Activated CD8-positive, alpha-beta T cell treated with anti-CD3 and anti-CD28 coated beads for 36 hours (primary cell): ENCODE measurements at regions not wholly inside any gene's neighbourhood (a gene's known extent, or its start where the extent isn't known, plus 50 kb on each side); places are given as distances from the start of the nearest gene placed in this dataset.

ENCODE experiments used
- ATAC-seq: fragments of 200-7000 bp; cut with Tn5 transposase; one replicate; pipeline ENCODE4 v1.10.0; 2021; ENCODE audit warnings: mild to moderate bottlenecking, moderate library complexity
- CTCF ChIA-PET: fragments of 350-600 bp; sonication (Branson Sonifier 250); formaldehyde crosslinking; loops from one replicate; lab custom pipeline; 2021; ENCODE audit warnings: antibody characterized with exemption; lab: Charles Lee
- POLR2A ChIA-PET: fragments of 350-600 bp; sonication (Branson Sonifier 250); formaldehyde crosslinking; loops from one replicate; lab custom pipeline; 2021; ENCODE audit warnings: antibody characterized with exemption; lab: Charles Lee
- DNase-seq: peaks from one replicate; pipeline ENCODE4 v3.0.0-alpha.2; 2020
- H3K27ac Mint-ChIP-seq: one replicate; pipeline ENCODE4 v1.8.0; 2021; ENCODE audit warnings: mild to moderate bottlenecking, mixed read lengths
- H3K27me3 Mint-ChIP-seq: one replicate; pipeline ENCODE4 v1.8.0; 2021; ENCODE audit warnings: mixed read lengths
- H3K36me3 Mint-ChIP-seq: one replicate; pipeline ENCODE4 v1.8.0; 2021; ENCODE audit warnings: low read depth, mixed read lengths
- H3K4me1 Mint-ChIP-seq: one replicate; pipeline ENCODE4 v1.8.0; 2021; ENCODE audit warnings: low read depth, mixed read lengths
- H3K4me3 Mint-ChIP-seq: one replicate; pipeline ENCODE4 v1.8.0; 2021; ENCODE audit warnings: mild to moderate bottlenecking, moderate library complexity, mixed read lengths
- H3K9me3 Mint-ChIP-seq: one replicate; pipeline ENCODE4 v1.8.0; 2021; ENCODE audit warnings: mixed read lengths
- intact Hi-C: fragments of 100-400 bp; cut with micrococcal nuclease; formaldehyde crosslinking; loops from one replicate; pipeline ENCODE4 v1.10.0; 2022
- TF ChIP-seq, protein P1 (sequence below): fragments of 200-600 bp; IDR thresholded peaks from one replicate; pipeline ENCODE4 v1.8.0; 2022; ENCODE audit warnings: antibody characterized with exemption, mild to moderate bottlenecking

DNA sequence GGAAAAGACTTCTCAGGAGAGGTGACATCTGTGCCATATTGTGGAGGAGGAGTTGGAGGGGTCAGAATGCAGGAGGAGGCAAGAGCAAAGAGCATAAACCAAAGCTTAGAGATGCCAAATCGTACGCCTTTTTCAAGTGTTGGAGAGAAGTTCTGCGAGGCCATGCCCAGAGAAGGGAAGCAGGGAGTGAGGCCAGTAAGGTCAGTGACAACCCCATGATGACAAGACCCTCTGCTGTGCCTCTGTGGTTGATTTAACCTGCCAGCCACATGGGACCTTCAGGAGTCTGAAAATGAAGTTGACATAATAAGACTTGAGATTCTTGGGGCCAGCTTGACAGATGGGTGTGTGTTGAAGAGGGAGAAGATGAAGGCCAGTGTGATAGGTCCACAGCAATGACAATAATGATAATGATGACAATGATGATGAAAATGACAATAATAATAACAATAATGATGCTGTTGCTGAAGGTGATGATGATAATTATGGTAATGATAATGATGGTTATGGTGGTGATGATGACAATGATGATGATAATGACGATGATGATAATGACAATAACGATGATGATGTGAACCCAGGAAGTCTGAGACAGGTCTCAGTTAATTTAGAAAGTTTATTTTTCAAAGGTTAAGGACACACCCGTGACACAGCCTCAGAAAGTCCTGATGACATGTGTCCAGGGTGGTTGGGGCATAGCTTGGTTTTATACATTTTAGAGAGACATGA is 152.6 kb upstream of the B3GAT1 start:
- ChIA-PET CTCF (no interaction called here), POLR2A (no interaction called here)
- H3K4me1 Mint-ChIP-seq: no peaks in the 10 kb centered on the region
- peaks cover 5% of the 10 kb centered on the region for H3K27me3 Mint-ChIP-seq
- no peak overlapping the region for H3K27ac Mint-ChIP-seq
- DNase-seq: no peak
- ATAC-seq: no peak
- TF ChIP-seq, protein P1, sequence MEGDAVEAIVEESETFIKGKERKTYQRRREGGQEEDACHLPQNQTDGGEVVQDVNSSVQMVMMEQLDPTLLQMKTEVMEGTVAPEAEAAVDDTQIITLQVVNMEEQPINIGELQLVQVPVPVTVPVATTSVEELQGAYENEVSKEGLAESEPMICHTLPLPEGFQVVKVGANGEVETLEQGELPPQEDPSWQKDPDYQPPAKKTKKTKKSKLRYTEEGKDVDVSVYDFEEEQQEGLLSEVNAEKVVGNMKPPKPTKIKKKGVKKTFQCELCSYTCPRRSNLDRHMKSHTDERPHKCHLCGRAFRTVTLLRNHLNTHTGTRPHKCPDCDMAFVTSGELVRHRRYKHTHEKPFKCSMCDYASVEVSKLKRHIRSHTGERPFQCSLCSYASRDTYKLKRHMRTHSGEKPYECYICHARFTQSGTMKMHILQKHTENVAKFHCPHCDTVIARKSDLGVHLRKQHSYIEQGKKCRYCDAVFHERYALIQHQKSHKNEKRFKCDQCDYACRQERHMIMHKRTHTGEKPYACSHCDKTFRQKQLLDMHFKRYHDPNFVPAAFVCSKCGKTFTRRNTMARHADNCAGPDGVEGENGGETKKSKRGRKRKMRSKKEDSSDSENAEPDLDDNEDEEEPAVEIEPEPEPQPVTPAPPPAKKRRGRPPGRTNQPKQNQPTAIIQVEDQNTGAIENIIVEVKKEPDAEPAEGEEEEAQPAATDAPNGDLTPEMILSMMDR: no peak
- no peak overlapping the region for H3K4me3 Mint-ChIP-seq
- no peaks in the 10 kb centered on the region for H3K36me3 Mint-ChIP-seq
- no peaks in the 10 kb centered on the region for H3K9me3 Mint-ChIP-seq
- intact Hi-C loops: no loop called here

DNA sequence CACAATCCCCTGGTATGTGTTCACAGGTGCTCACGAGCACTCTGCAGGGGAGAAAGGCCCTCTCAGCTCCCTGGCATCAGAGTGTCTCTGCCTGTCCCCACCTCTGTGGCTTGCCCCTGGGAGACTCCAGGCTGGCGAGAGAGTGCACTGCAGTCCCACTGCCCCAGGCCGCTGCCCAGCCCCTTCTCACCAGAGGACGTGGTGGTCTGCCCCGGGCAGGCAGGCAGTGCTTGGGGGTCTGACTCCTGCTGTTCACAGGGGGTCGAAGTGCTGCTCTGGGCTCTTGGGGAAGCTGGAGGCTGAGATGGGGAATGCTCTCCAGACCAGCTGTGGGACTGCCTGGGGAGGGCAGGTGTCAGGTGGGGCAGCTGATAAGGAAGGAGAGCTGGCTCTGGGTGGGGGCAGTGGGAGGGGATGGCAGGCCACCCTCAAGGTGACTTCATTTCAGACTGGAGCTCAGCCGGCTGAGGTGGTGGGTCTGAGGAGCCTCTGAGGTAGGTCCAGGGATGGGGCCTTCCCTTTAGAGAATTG is 151.0 kb upstream of the B3GAT1 start:
- no peak overlapping the region for H3K27ac Mint-ChIP-seq
- no peaks in the 10 kb centered on the region for H3K4me1 Mint-ChIP-seq
- ChIA-PET POLR2A (no interaction called here), CTCF (no interaction called here)
- H3K4me3 Mint-ChIP-seq: no peak overlapping the region
- DNase-seq: no peak
- H3K36me3 Mint-ChIP-seq: no peaks in the 10 kb centered on the region
- intact Hi-C loops: no loop called here
- no peak for ATAC-seq
- H3K9me3 Mint-ChIP-seq: no peaks in the 10 kb centered on the region
- TF ChIP-seq, protein P1: no peak
- peaks cover 2% of the 10 kb centered on the region for H3K27me3 Mint-ChIP-seq

DNA sequence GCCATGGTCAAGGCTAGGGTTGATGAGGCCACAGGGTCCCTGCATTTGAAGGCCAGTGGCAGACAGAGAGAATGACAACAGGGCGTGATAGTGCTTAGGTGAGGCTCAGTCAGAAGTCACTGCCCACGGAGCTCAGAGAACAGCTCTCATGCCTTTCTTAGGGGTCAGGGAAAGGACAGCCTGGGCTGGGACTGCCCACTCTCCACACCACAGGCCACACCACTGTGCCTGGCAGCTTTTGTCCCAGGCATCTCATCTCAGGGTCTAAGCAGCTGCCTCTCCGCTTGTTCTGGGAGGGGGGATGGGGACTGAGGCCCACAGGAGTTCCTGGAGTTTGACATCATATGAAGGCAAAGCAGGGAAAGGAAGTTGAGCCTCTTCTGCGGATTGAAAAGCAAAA is 150.2 kb upstream of the B3GAT1 start:
- ChIA-PET CTCF (no interaction called here), POLR2A (no interaction called here)
- intact Hi-C loops: no loop called here

DNA sequence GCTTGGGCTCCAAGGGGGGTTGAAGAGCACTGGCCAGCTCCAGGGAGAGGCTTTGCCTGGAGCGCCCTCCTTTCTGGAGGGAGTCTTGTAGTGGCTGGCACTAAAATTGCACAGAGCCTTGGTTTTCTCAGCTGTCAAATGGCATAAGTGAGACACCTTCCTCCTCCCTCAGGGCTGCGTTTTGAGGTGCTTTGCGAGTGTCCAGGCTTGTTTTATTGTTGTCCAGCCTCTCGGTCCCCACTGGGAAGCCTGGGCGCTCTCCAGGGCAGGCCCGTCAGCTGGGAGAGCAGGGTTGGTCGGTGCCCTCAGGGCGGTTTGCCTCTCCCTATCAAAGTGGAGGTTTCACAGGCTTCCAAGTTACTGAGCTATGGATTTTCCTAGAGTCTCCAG is 149.3 kb upstream of the B3GAT1 start:
- H3K4me1 Mint-ChIP-seq: no peaks in the 10 kb centered on the region
- POLR2A ChIA-PET: no interaction called here
- no peaks in the 10 kb centered on the region for H3K9me3 Mint-ChIP-seq
- TF ChIP-seq, protein P1: no peak
- CTCF ChIA-PET: no interaction called here
- no peak overlapping the region for H3K4me3 Mint-ChIP-seq
- no peaks in the 10 kb centered on the region for H3K36me3 Mint-ChIP-seq
- intact Hi-C loops: no loop called here
- DNase-seq (no peak), ATAC-seq (no peak)
- H3K27ac Mint-ChIP-seq: no peak overlapping the region
- peaks cover 2% of the 10 kb centered on the region for H3K27me3 Mint-ChIP-seq

More for the DNA sequence above, 150.2 kb upstream of the B3GAT1 start:
- Mint-ChIP-seq H3K4me1 (no peaks in the 10 kb centered on the region), H3K9me3 (no peaks in the 10 kb centered on the region), H3K27me3 (peaks cover 2% of the 10 kb centered on the region), H3K27ac (no peak overlapping the region), H3K36me3 (no peaks in the 10 kb centered on the region), H3K4me3 (no peak overlapping the region)
- ATAC-seq (no peak), DNase-seq (no peak)
- TF ChIP-seq, protein P1: no peak

DNA sequence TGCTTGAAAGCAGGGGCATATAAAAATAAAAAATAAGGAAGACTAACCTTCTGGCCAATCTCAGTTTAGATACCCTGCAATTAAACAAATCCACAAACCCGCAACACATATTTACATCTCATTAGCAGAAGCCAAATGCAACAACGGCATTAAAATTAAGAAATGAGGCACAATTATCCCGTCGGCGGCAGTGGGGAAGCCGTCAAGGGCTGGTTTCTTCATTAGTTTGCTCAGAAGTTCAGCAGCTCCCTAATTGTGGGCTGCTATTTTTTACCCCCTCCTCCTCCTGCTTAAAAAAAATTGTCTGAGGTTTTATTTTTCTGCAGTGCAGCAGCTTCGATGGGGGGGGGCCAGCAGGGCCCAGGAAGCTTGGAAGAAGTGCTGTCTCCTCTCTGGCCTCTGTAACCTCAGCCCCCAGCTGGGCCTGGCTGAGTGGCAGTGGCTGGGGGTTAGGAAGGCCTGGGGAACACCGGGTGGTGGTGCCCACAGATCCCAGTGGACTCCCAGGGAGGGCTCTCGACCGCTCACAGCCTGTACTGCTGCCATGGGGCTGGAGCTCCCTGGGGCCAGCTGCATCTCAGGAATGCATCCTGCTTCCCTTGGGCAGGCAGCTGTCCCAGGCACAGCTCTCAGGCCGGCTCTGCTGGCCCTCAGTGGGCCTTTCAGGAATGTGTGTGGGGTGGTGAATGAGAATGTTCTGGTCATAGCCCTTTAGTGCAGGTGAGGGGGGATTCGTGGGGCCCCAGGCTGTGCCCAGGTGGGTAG is 148.7 kb upstream of the B3GAT1 start:
- Mint-ChIP-seq H3K9me3 (no peaks in the 10 kb centered on the region), H3K4me1 (no peaks in the 10 kb centered on the region), H3K27ac (no peak overlapping the region), H3K27me3 (peaks cover 2% of the 10 kb centered on the region), H3K4me3 (no peak overlapping the region), H3K36me3 (no peaks in the 10 kb centered on the region)
- TF ChIP-seq, protein P1: no peak
- ChIA-PET POLR2A (no interaction called here), CTCF (no interaction called here)
- ATAC-seq: no peak
- intact Hi-C loops: no loop called here
- no peak for DNase-seq
